Right kidney (tissue), 1 donor: ENCODE measurements at regions not wholly inside any gene's neighbourhood (a gene's known extent, or its start where the extent isn't known, plus 50 kb on each side); places are given as distances from the start of the nearest gene placed in this dataset.
"Not testable (repeated sequence)": the region's sequence is repeated elsewhere in the genome, so short reads cannot be mapped to it uniquely, and the experiment has no call there.

Experiments used
- DNase-seq: peaks from one replicate; pipeline ENCODE4 v3.0.0-alpha.2; 2016

- no peak for DNase-seq
Observed at GRCh38 chr18:997499-997898, 92.8 kb downstream of the ADCYAP1 start.

GRCh38 chr18:998936-999335, 94.3 kb downstream of the ADCYAP1 start:
- no peak for DNase-seq

GRCh38 chr18:1002653-1003178, 98.0 kb downstream of the ADCYAP1 start:
- DNase-seq: no peak

- DNase-seq: no peak
Observed at GRCh38 chr18:1003499-1003898, 98.8 kb downstream of the ADCYAP1 start.

- no peak for DNase-seq
Observed at GRCh38 chr18:1006304-1006703, 101.6 kb downstream of the ADCYAP1 start.

GRCh38 chr18:1006965-1007364, 102.3 kb downstream of the ADCYAP1 start:
- DNase-seq: no peak

- no peak for DNase-seq
Observed at GRCh38 chr18:1011349-1011748, 106.7 kb downstream of the ADCYAP1 start.

- DNase-seq: no peak
Observed at GRCh38 chr18:1012775-1013174, 108.1 kb downstream of the ADCYAP1 start.

GRCh38 chr18:1013951-1014350, 109.3 kb downstream of the ADCYAP1 start:
- no peak for DNase-seq

GRCh38 chr18:1014509-1014908, 109.8 kb downstream of the ADCYAP1 start:
- DNase-seq: no peak

GRCh38 chr18:1014951-1015624, 110.4 kb downstream of the ADCYAP1 start:
- DNase-seq: no peak

- no peak for DNase-seq
Observed at GRCh38 chr18:1015777-1016176, 111.1 kb downstream of the ADCYAP1 start.

GRCh38 chr18:1017227-1018058, 112.8 kb downstream of the ADCYAP1 start:
- no peak for DNase-seq

- DNase-seq: no peak
Observed at GRCh38 chr18:1018181-1018681, 113.6 kb downstream of the ADCYAP1 start.

GRCh38 chr18:1019191-1019590, 114.5 kb downstream of the ADCYAP1 start:
- DNase-seq: no peak

GRCh38 chr18:1020731-1021344, 116.2 kb downstream of the ADCYAP1 start:
- no peak for DNase-seq

- DNase-seq: no peak
Observed at GRCh38 chr18:1026930-1027329, 122.3 kb downstream of the ADCYAP1 start.

- not testable (repeated sequence) for DNase-seq
Observed at GRCh38 chr18:1033092-1033491, 128.4 kb downstream of the ADCYAP1 start.

- no peak for DNase-seq
Observed at GRCh38 chr18:1034971-1035370, 130.3 kb downstream of the ADCYAP1 start.

- no peak for DNase-seq
Observed at GRCh38 chr18:1036926-1037325, 132.3 kb downstream of the ADCYAP1 start.

GRCh38 chr18:1037776-1038175, 133.1 kb downstream of the ADCYAP1 start:
- DNase-seq: no peak

- no peak for DNase-seq
Observed at GRCh38 chr18:1039421-1039820, 134.8 kb downstream of the ADCYAP1 start.

- DNase-seq: not testable (repeated sequence)
Observed at GRCh38 chr18:1043039-1043438, 138.4 kb downstream of the ADCYAP1 start.
